ENCODE measurements at regions not wholly inside any gene's neighbourhood (a gene's known extent, or its start where the extent isn't known, plus 50 kb on each side); places are given as distances from the start of the nearest gene placed in this dataset.

GRCh38 chr13:22883956-22884355 is 296.8 kb upstream of the SGCG start:
- H3K23ac ChIP-seq (ENCODE audit: insufficient read length): no peak overlapping the region
- ChIA-PET POLR2A (ENCODE audit: partially characterized antibody) (no interaction called here), CTCF (ENCODE audit: partially characterized antibody) (interaction anchor here (0.9 kb wide), 1 partner anchor 16 kb away, joined by 3 read pairs; no protein-coding TSS in a partner anchor)
- no peak for DNase-seq (ENCODE audit: low read depth in 1 of 2, low spot score in 2 of 2)
- peak overlapping the region; percentile 72; the same call in 1 of the 2 replicates for H2BK15ac ChIP-seq (ENCODE audit: low read length)
- H3K36me3 ChIP-seq (ENCODE audit: control insufficient read depth in 2 of 4, insufficient read depth in 4 of 4, low read length in 3 of 4): no peaks in the 10 kb centered on the region
- H3K27ac ChIP-seq (ENCODE audit: low read depth, low read length): no peak overlapping the region
- no peak overlapping the region for H3K9ac ChIP-seq (replicated peaks in 1 of 4; ENCODE audit: extremely low read depth in 1 of 4, low read depth in 3 of 4, low read length in 3 of 4)
- H3K4me2 ChIP-seq (ENCODE audit: insufficient read depth in 1 of 2, low read depth in 2 of 2, low read length in 2 of 2): no peak overlapping the region
- H2BK12ac ChIP-seq (ENCODE audit: low read depth, low read length): peak overlapping the region; percentile 68; the same call in 1 of the 2 replicates
- H3K14ac ChIP-seq (ENCODE audit: insufficient read length): no peak overlapping the region
- H3K79me1 ChIP-seq (ENCODE audit: low read depth, low read length): no peaks in the 10 kb centered on the region
- H3K9me3 ChIP-seq (ENCODE audit: insufficient read depth in 2 of 2, low read depth in 1 of 2, low read length in 1 of 2): no peaks in the 10 kb centered on the region; a peak in 1 of 4 replicates
- 0 out of 2 replicates have a peak, but pooled peaks cover 2% of the 10 kb centered on the region for H3K23me2 ChIP-seq (ENCODE audit: low read depth, low read length)
- no peaks in the 10 kb centered on the region for H3K27me3 ChIP-seq (replicated peaks in 1 of 4; ENCODE audit: control insufficient read depth in 3 of 4, extremely low read depth in 1 of 4, insufficient read depth in 3 of 4, low read length in 3 of 4)
- no peak overlapping the region for H2BK120ac ChIP-seq (replicated peaks; ENCODE audit: low read depth, low read length)
- no peak overlapping the region for H3K56ac ChIP-seq (replicated peaks; ENCODE audit: insufficient read length, low read depth, low read length)
- peak overlapping the region; percentile 32; the same call in 1 of the 2 replicates for H3K18ac ChIP-seq (ENCODE audit: extremely low read depth, low read length)
- no peak overlapping the region for H3K4ac ChIP-seq (replicated peaks; ENCODE audit: insufficient read length, low read depth, low read length)
- peaks cover 0 to 15% (median 9%) of the 10 kb centered on the region in 4 experiments; a peak in 5 of 7 replicates for H3K4me1 ChIP-seq (replicated peaks in 1 of 4; ENCODE audit: control insufficient read depth in 3 of 4, insufficient read depth in 4 of 4, low read length in 3 of 4)
- no peak overlapping the region for H4K5ac ChIP-seq (ENCODE audit: insufficient read length, low read depth, low read length)
- no peak overlapping the region for H2BK20ac ChIP-seq (ENCODE audit: low read length)
- no peaks in the 10 kb centered on the region for H3K79me2 ChIP-seq (ENCODE audit: control insufficient read depth in 1 of 2, insufficient read depth in 2 of 2, low read length in 2 of 2)
- no peaks in the 10 kb centered on the region for H4K20me1 ChIP-seq (replicated peaks in 1 of 2; ENCODE audit: control insufficient read depth in 1 of 2, insufficient read depth in 2 of 2, low read length in 2 of 2)
- H4K8ac ChIP-seq (ENCODE audit: extremely low read depth, insufficient read depth, low read length): no peak overlapping the region
- H2AK5ac ChIP-seq (ENCODE audit: low read depth, low read length): no peak overlapping the region
- peak overlapping the region; percentile 60; the same call in 1 of the 2 replicates for H2BK5ac ChIP-seq (ENCODE audit: low read depth, low read length)
- no peak for FAIRE-seq
- no peak overlapping the region for H3K4me3 ChIP-seq (ENCODE audit: extremely low read depth in 1 of 4, insufficient read depth in 2 of 4, low read depth in 3 of 4, low read length in 4 of 4)
- H2AFZ ChIP-seq (ENCODE audit: low read length): no peak overlapping the region
- no peak overlapping the region for H4K91ac ChIP-seq (replicated peaks; ENCODE audit: insufficient read length, low read length)
- WGBS, 2 experiments (ENCODE audit: extremely low coverage in 1 of 2, insufficient coverage in 1 of 2, insufficient read length in 1 of 2, insufficient replicate concordance in 2 of 2, low coverage in 1 of 2, low lambda C conversion rate in 2 of 2, missing lambda C conversion rate in 1 of 2): 91% methylated on average over 15 of the region's 17 CpGs; no CpG with 5 or more reads in 1 of the 2 experiments
- TF ChIP-seq BCL11A (IDR thresholded peaks at IDR 0.05; ENCODE audit: low read depth in 2 of 2, low read length in 2 of 2): no peak
- no peak for TF ChIP-seq SAP30 (IDR thresholded peaks at IDR 0.05; ENCODE audit: insufficient read depth, insufficient replicate concordance, low read length)
- TF ChIP-seq PHF8 (conservative IDR thresholded peaks at IDR 0.05; ENCODE audit: low read depth, low read length): no peak
- TF ChIP-seq CHD2 (IDR thresholded peaks at IDR 0.05; ENCODE audit: low read length): no peak
- TF ChIP-seq RXRA (IDR thresholded peaks at IDR 0.05; ENCODE audit: insufficient read depth, low read depth, low read length): no peak
- TF ChIP-seq SP4 (IDR thresholded peaks at IDR 0.05; ENCODE audit: low read length): no peak
- TF ChIP-seq EZH2 (IDR thresholded peaks at IDR 0.05; ENCODE audit: low read depth, low read length, severe bottlenecking): no peak
- no peak for TF ChIP-seq CTCF (IDR thresholded peaks at IDR 0.05; ENCODE audit: control extremely low read depth in 1 of 3, insufficient read depth in 1 of 3, low read depth in 1 of 3, low read length in 3 of 3)
- TF ChIP-seq CBX8 (IDR thresholded peaks at IDR 0.05; ENCODE audit: borderline replicate concordance, low read depth, low read length): no peak
- TF ChIP-seq SIN3A (conservative IDR thresholded peaks at IDR 0.05 in 1 of 2, IDR thresholded peaks at IDR 0.05 in 1 of 2; ENCODE audit: low read depth in 1 of 2, low read length in 2 of 2): no peak
- TF ChIP-seq CBX5 (IDR thresholded peaks at IDR 0.05; ENCODE audit: low read depth, low read length): no peak
